Nucleus accumbens (tissue), 56 donors: ENCODE measurements at regions not wholly inside any gene's neighbourhood (a gene's known extent, or its start where the extent isn't known, plus 50 kb on each side); places are given as distances from the start of the nearest gene placed in this dataset.
"Not testable (repeated sequence)": the region's sequence is repeated elsewhere in the genome, so short reads cannot be mapped to it uniquely, and the experiment has no call there.

Experiments used
- DNase-seq, 56 donors: peaks; one replicate each; lab custom pipeline; 2025; lab: John Stamatoyannopoulos, UW

GRCh38 chr19:34620134-34620533, 56.8 kb downstream of the SCGB2B2 start:
- not testable (repeated sequence) for DNase-seq

GRCh38 chr19:34618410-34618809, 58.5 kb downstream of the SCGB2B2 start:
- no peak for DNase-seq

GRCh38 chr19:34617996-34618395, 59.0 kb downstream of the SCGB2B2 start:
- DNase-seq: not testable (repeated sequence)

GRCh38 chr19:34603003-34603402, 74.0 kb downstream of the SCGB2B2 start:
- no peak for DNase-seq

- DNase-seq: no peak
Observed at GRCh38 chr19:34601071-34601470, 75.9 kb downstream of the SCGB2B2 start.

GRCh38 chr19:34600366-34600765, 76.6 kb downstream of the SCGB2B2 start:
- no peak for DNase-seq

- DNase-seq: no peak
Observed at GRCh38 chr19:34598217-34599155, 78.5 kb downstream of the SCGB2B2 start.

GRCh38 chr19:34597596-34597995, 79.4 kb downstream of the SCGB2B2 start:
- DNase-seq: no peak

- DNase-seq: no peak
Observed at GRCh38 chr19:34596989-34597388, 80.0 kb downstream of the SCGB2B2 start.

- no peak for DNase-seq
Observed at GRCh38 chr19:34596115-34596514, 80.8 kb downstream of the SCGB2B2 start.

- DNase-seq: no peak
Observed at GRCh38 chr19:34595683-34596082, 81.3 kb downstream of the SCGB2B2 start.

- no peak for DNase-seq
Observed at GRCh38 chr19:34590228-34590627, 86.7 kb downstream of the SCGB2B2 start.

GRCh38 chr19:34589730-34590129, 87.2 kb downstream of the SCGB2B2 start:
- no peak for DNase-seq

- DNase-seq: no peak
Observed at GRCh38 chr19:34588846-34589245, 88.1 kb downstream of the SCGB2B2 start.

- no peak for DNase-seq
Observed at GRCh38 chr19:34588249-34588648, 88.7 kb downstream of the SCGB2B2 start.

- no peak for DNase-seq
Observed at GRCh38 chr19:34580408-34580807, 96.6 kb downstream of the SCGB2B2 start.

- DNase-seq: no peak
Observed at GRCh38 chr19:34580055-34580336, 97.0 kb downstream of the SCGB2B2 start.

GRCh38 chr19:34579281-34580054, 97.5 kb downstream of the SCGB2B2 start:
- DNase-seq: no peak

GRCh38 chr19:34578751-34579150, 97.2 kb downstream of the WTIP start:
- DNase-seq: no peak

- DNase-seq: no peak
Observed at GRCh38 chr19:34578173-34578572, 96.6 kb downstream of the WTIP start.

GRCh38 chr19:34577531-34578101, 96.1 kb downstream of the WTIP start:
- DNase-seq: peak in 1 of 56 donors; percentile 39
